ENCODE measurements at regions not wholly inside any gene's neighbourhood (a gene's known extent, or its start where the extent isn't known, plus 50 kb on each side); places are given as distances from the start of the nearest gene placed in this dataset.

- H3K79me2 ChIP-seq (ENCODE audit: control insufficient read depth in 1 of 2, insufficient read depth in 2 of 2, low read length in 2 of 2) = no peaks in the 10 kb centered on the region
- TF ChIP-seq HDAC6 (IDR thresholded peaks at IDR 0.05; ENCODE audit: low read depth, low read length) (no peak), MAFK (IDR thresholded peaks at IDR 0.05; ENCODE audit: low read depth, low read length) (no peak), JUN (IDR thresholded peaks at IDR 0.05; ENCODE audit: low read depth, low read length) (no peak), ASH2L (IDR thresholded peaks at IDR 0.05; ENCODE audit: low read length) (no peak), PHF8 (conservative IDR thresholded peaks at IDR 0.05; ENCODE audit: low read depth, low read length) (no peak), RXRA (IDR thresholded peaks at IDR 0.05; ENCODE audit: insufficient read depth, low read depth, low read length) (no peak), GTF2F1 (IDR thresholded peaks at IDR 0.05; ENCODE audit: borderline replicate concordance, low read depth, low read length) (no peak), BACH1 (IDR thresholded peaks at IDR 0.05; ENCODE audit: low read length) (no peak), POLR2A (IDR thresholded peaks at IDR 0.05; ENCODE audit: control extremely low read depth in 1 of 2, low read depth in 2 of 2, low read length in 2 of 2) (no peak), POLR2AphosphoS5 (IDR thresholded peaks at IDR 0.05; ENCODE audit: low read depth, low read length) (no peak)
- TF ChIP-seq, protein P1, sequence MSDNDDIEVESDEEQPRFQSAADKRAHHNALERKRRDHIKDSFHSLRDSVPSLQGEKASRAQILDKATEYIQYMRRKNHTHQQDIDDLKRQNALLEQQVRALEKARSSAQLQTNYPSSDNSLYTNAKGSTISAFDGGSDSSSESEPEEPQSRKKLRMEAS (IDR thresholded peaks at IDR 0.05) = no peak
- H3K9ac ChIP-seq (replicated peaks in 1 of 4; ENCODE audit: extremely low read depth in 1 of 4, low read depth in 3 of 4, low read length in 3 of 4) = no peak overlapping the region
- WGBS, 2 experiments (ENCODE audit: extremely low coverage in 1 of 2, insufficient coverage in 1 of 2, insufficient read length in 1 of 2, insufficient replicate concordance in 2 of 2, low coverage in 1 of 2, low lambda C conversion rate in 2 of 2, missing lambda C conversion rate in 1 of 2) = 71% methylated on average over 1 of the region's 1 CpG; no CpG with 5 or more reads in 1 of the 2 experiments
- H2BK12ac ChIP-seq (ENCODE audit: low read depth, low read length) = no peak overlapping the region
- H3K4me1 ChIP-seq (replicated peaks in 1 of 4; ENCODE audit: control insufficient read depth in 3 of 4, insufficient read depth in 4 of 4, low read length in 3 of 4) = no peaks in the 10 kb centered on the region
- H3K23me2 ChIP-seq (ENCODE audit: low read depth, low read length) = no peaks in the 10 kb centered on the region
- H4K8ac ChIP-seq (ENCODE audit: extremely low read depth, insufficient read depth, low read length) = no peak overlapping the region
- H2BK5ac ChIP-seq (ENCODE audit: low read depth, low read length) = no peak overlapping the region
- H2AFZ ChIP-seq (ENCODE audit: low read length) = 0 out of 2 replicates have a peak overlapping the region, but pooled peaks have one; percentile 43
- H3K4ac ChIP-seq (replicated peaks; ENCODE audit: insufficient read length, low read depth, low read length) = no peak overlapping the region
- CTCF ChIA-PET (ENCODE audit: partially characterized antibody) = interaction anchor here (0.7 to 1.4 kb wide), 2 partner anchors 56 to 97 kb away, joined by 3 read pairs; no protein-coding TSS in a partner anchor
- no peak overlapping the region for H2BK15ac ChIP-seq (ENCODE audit: low read length)
- no peaks in the 10 kb centered on the region for H3K79me1 ChIP-seq (ENCODE audit: low read depth, low read length)
- H3K14ac ChIP-seq (ENCODE audit: insufficient read length) = no peak overlapping the region
- H2BK120ac ChIP-seq (replicated peaks; ENCODE audit: low read depth, low read length) = no peak overlapping the region
- no peak overlapping the region for H3K27ac ChIP-seq (ENCODE audit: low read depth, low read length)
- POLR2A ChIA-PET (ENCODE audit: partially characterized antibody) = no interaction called here
- no peak overlapping the region for H3K4me2 ChIP-seq (ENCODE audit: insufficient read depth in 1 of 2, low read depth in 2 of 2, low read length in 2 of 2)
- no peaks in the 10 kb centered on the region for H3K9me3 ChIP-seq (ENCODE audit: insufficient read depth in 2 of 2, low read depth in 1 of 2, low read length in 1 of 2)
- no peaks in the 10 kb centered on the region for H4K20me1 ChIP-seq (replicated peaks in 1 of 2; ENCODE audit: control insufficient read depth in 1 of 2, insufficient read depth in 2 of 2, low read length in 2 of 2)
- H3K18ac ChIP-seq (ENCODE audit: extremely low read depth, low read length) = no peak overlapping the region
- no peak overlapping the region for H4K91ac ChIP-seq (replicated peaks; ENCODE audit: insufficient read length, low read length)
- no peaks in the 10 kb centered on the region for H3K27me3 ChIP-seq (replicated peaks in 1 of 4; ENCODE audit: control insufficient read depth in 3 of 4, extremely low read depth in 1 of 4, insufficient read depth in 3 of 4, low read length in 3 of 4)
- no peak overlapping the region for H3K56ac ChIP-seq (replicated peaks; ENCODE audit: insufficient read length, low read depth, low read length)
- FAIRE-seq (no peak), DNase-seq (ENCODE audit: low read depth in 1 of 2, low spot score in 2 of 2) (no peak)
- no peak overlapping the region for H2AK5ac ChIP-seq (ENCODE audit: low read depth, low read length)
- H3K4me3 ChIP-seq (ENCODE audit: extremely low read depth in 1 of 4, insufficient read depth in 2 of 4, low read depth in 3 of 4, low read length in 4 of 4) = no peak overlapping the region
- H2BK20ac ChIP-seq (ENCODE audit: low read length) = no peak overlapping the region
- H3K36me3 ChIP-seq (ENCODE audit: control insufficient read depth in 2 of 4, insufficient read depth in 4 of 4, low read length in 3 of 4) = no peaks in the 10 kb centered on the region
- H4K5ac ChIP-seq (ENCODE audit: insufficient read length, low read depth, low read length) = no peak overlapping the region
- no peak overlapping the region for H3K23ac ChIP-seq (ENCODE audit: insufficient read length)
Measured at GRCh38 chr5:51242456-51242855, 140.8 kb upstream of the ISL1 start.

All from H1 (cell line).